ENCODE measurements at regions not wholly inside any gene's neighbourhood (a gene's known extent, or its start where the extent isn't known, plus 50 kb on each side); places are given as distances from the start of the nearest gene placed in this dataset.

- no peak for DNase-seq (ENCODE audit: low read depth in 2 of 2)
These were observed 347.9 kb downstream of the SEC14L1 start for GRCh38 chr17:77488531-77489238.

DNA sequence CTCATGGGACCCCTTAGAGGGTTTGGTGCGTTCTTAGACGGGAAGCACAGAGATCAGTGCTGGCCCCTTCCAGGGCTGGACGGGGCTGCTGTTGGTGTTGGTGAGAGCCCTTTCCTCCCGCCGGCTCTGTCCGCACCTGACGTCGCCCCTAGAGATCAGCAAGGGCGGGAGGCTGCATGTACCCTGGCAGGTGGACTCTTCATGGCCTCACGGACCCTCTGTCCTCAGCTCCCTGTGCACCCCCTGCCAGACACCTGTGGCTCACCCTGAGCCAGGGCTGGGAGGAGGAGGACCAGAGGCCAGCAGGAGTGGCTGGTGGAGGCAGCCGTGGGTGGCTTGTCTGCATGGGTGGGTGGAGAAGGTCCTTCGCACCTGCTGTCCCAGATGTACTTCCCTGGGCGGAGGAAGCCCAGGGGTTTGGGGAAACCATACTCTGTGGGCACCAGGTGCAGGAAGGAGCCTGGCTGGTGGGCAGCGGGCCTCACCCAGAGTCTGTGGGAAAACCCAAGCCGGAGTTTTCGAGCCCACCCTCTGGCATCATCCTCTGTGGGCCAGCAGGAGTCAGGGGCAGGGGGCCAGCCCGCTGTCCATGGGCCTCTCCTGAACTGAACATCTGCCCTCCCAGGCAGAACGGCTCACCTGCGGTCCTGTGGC, 348.6 kb downstream of the SEC14L1 start:
- DNase-seq (ENCODE audit: low read depth in 2 of 2) = no peak

DNA sequence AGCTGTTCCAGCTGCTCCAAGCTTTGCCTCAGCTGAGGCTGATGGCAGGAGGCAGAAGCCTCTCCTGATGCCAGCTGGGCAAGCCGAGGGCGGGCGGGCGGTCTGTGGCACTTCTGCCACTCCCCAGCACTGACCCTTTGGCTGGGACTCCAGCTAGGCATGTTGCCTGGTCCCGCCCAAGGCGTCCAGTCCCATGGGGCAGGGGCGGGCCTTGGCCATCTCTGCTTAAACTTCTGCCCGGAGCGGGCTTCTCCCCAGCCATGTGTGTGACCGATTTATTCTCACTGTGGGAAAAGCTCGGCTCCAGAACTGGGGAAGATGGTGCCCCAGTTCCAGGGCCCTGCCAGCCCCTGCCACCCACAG, 349.1 kb downstream of the SEC14L1 start:
- DNase-seq (ENCODE audit: low read depth in 2 of 2) = no peak

- no peak for DNase-seq (ENCODE audit: low read depth in 2 of 2)
These were observed 349.8 kb downstream of the SEC14L1 start for GRCh38 chr17:77490361-77491183.

DNA sequence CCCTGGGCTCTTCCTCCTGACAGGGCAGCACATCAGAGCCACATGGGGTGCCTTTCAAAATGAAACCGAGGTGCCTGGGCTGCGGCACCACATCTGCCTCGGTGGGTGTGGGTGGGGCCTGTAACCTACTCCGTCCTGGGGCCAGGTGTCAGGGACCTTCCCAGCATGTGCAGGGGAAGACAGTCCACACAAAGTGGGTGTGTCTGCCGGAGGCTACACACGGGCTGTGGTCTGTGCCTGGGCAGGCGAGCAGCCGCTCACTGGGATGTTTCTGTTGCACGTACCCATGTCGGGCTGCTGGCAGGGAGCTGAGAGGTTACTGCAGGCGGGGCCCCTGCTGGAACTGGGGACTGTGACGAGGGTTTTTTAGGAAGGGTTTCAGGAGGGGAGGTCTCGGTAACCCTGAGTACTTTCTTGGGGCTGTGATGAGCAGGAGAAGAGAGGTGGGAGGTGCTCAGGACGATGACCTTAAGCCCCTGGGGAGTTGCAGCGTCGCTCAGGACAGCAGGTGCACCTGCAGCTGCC, 351.2 kb downstream of the SEC14L1 start:
- DNase-seq (ENCODE audit: low read depth in 2 of 2) = no peak

DNA sequence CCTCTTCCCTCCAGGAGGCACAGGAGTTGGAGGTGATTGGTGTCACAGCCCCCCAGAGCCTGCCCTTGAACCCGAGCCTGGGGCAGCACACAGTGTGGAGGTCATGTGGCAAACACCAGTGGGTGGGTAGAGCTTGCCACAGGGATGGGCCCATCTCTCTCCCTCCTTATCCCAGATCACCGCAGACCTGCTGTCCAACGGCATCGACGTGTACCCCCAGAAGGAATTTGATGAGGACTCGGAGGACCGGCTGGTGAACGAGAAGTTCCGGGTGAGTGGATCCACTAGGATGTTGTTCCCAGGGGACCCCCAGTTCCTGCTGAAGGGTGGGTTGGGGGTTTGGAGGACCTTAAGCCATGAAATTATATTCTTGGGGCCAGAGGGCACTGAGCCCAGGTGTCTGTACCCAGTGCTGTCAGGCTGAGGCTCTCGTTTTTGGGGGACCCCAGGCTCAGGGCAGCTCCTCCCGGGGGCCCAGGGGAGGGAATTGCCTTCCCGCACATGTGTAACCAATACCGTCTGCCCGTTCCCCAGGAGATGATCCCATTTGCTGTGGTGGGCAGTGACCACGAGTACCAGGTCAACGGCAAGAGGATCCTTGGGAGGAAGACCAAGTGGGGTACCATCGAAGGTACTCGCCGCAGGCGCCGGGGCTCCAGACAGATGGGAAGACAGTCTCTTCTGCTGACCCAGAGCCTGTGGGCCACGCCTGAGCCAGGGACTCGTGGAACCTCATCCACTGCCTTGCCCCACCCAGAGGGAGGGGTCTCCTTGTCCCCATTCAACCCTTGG, 351.9 kb downstream of the SEC14L1 start:
- DNase-seq (ENCODE audit: low read depth in 2 of 2) = no peak

DNA sequence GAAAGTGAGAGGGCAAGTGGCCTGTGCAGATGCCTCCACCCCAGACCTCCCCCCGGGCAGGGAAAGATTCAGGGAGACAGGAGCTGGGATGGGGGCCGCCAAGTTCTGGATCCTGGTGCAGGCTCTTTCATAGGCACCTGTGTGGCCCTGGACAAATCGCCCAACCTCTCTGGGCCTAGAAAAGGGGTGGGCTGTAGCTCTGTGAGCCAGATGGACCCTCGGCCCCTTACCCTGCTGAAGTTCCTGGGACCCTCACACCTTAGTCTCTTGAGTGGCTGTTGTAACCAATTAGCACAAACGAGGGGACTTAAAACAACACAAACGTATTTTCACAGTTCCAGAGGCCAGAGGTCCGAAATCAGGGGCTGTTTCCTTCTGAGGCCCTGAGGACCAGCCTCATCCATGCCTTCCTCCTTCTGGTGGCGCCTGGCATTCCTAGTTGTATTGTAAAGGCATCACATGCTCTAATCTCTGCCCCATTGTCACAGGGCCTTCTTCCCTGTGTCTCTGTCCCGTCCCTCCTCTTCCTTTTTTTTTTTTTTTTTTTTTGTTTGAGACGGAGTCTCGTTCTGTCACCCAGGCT, 352.6 kb downstream of the SEC14L1 start:
- no peak for DNase-seq (ENCODE audit: low read depth in 2 of 2)

- DNase-seq (ENCODE audit: low read depth in 2 of 2) = no peak
These were observed 353.3 kb downstream of the SEC14L1 start for GRCh38 chr17:77493901-77494663.

GRCh38 chr17:77494664-77495435, 354.1 kb downstream of the SEC14L1 start:
- peak in 1 of 2 experiments; percentile 55 for DNase-seq (ENCODE audit: low read depth in 2 of 2)

- no peak for DNase-seq (ENCODE audit: low read depth in 2 of 2)
These were observed 354.8 kb downstream of the SEC14L1 start for GRCh38 chr17:77495575-77495974.

DNA sequence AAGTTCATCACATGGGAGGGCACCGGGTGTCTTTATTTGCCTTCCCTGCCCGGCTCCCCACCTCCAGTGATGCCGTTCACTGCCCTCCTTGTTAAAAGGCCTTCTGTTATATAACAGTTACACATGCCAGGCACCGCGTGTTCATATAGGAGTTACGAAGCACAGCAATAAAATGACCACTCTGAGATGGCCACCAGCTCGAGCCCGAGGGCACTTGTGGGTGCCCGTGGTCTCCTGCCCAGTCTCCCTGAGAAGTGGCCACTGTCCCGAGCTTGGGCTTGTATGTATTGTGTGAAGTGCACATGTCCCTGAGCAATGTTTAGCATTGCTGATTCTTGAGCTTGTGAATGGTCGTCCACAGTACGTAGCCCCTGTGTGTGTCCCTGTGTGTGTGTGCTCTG, 355.6 kb downstream of the SEC14L1 start:
- no peak for DNase-seq (ENCODE audit: low read depth in 2 of 2)

DNA sequence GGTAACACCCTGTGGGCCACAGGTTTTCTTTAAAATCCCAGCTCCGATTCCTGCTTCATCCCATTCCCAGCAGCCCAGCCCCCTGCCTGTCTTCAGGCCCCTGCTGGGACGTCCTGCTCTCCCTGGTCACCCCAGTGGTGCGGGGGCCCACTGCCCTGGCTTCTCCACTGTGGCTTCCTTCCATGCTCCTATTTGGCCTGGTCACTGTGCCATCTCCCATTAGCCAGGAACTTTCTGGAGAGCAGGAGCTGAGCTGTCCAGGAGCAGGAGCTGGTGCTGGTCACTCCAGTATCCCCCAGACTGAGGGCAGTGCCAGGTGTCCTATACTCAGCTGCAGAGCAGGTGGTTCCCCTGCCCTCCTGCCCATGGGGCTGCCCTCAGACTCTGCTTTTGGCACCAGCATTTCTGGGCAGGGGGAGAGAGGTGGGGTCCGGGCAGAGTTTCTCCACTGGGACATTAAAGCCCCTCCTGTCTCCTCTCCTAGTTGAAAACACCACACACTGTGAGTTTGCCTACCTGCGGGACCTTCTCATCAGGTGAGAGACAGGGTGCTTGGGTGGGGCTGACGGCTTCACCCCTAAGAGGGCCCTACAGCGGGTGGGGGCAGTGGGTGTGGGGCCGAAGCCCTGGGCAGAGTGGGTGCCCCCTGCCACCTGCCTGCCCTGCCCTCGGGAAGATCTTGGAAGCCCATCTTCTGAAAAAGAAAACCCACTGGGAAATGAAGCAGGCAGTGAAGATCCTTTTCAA, 356.2 kb downstream of the SEC14L1 start:
- no peak for DNase-seq (ENCODE audit: low read depth in 2 of 2)

GRCh38 chr17:77497578-77497934, 356.8 kb downstream of the SEC14L1 start:
- DNase-seq (ENCODE audit: low read depth in 2 of 2) = no peak

- DNase-seq (ENCODE audit: low read depth in 2 of 2) = no peak
These were observed 357.4 kb downstream of the SEC14L1 start for GRCh38 chr17:77498091-77498741.

- no peak for DNase-seq (ENCODE audit: low read depth in 2 of 2)
These were observed 358.3 kb downstream of the SEC14L1 start for GRCh38 chr17:77498791-77499698.

DNA sequence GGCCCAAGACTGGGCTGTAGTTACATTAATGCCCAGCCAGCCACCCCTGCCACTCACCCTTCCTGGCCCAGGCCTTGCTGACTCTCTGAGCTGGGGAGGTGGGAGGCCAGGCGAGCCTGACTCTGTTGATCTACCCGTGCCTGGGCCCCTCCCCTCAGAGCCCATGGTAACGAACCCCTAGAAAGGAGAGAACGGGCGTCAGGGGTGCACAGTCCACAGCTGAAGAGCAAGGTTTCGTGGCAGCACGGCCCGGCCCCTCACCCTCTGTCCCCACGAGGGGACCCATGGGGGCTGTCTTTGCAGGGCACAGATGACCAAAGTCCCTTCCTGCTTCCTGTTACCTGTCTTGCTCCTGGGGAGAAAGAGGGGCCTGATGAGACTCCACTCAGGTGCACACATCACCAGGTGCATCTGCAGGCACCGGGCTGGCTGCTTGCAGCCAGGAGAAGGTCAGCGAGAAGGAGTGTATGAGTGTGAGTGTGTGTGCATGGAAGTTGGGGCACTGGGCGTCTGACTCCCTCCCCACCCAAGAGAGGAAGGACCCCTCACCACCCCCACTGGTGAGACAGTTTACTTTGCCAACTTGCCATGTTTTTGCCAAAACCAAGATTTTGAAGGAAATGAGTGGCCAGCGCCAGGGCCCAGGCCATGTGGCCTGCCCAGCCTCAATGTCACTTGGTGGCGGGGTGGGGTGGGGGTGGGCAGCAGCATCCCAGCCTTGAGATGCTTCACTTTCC, 359.1 kb downstream of the SEC14L1 start:
- no peak for DNase-seq (ENCODE audit: low read depth in 2 of 2)

DNA sequence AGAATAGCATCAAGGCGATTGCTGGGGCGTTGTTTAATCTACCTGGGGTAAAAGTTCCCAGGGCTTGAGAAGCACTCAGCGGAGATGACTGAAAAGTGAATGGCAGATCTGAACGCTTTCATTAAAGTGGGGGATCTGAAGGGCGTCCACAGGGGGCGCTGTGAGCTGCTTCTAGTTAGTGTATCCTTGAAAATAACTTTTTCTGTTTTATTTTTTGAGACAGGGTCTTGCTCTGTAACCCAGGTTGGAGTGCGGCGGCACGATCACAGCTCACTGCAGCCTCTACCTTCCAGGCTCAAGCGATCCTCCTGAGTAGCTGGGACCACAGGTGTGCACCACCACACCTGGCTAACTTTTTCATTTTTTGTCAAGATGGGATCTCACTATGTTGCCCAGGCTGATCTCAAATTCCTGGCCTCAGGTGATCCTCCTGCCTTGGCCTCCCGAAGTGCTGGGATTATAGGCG, 360.4 kb downstream of the SEC14L1 start:
- no peak for DNase-seq (ENCODE audit: low read depth in 2 of 2)

Measured in fibroblast of skin of left quadriceps (primary cell).